Smooth muscle cell (in vitro differentiated cells): ENCODE measurements at regions not wholly inside any gene's neighbourhood (a gene's known extent, or its start where the extent isn't known, plus 50 kb on each side); places are given as distances from the start of the nearest gene placed in this dataset.
A peak's percentile ranks its signal among the peaks of the same experiment; 100 is the strongest.

Source experiments
- DNase-seq: peaks from one replicate; lab custom pipeline; 2025; ENCODE audit not compliant: unreplicated experiment; lab: John Stamatoyannopoulos, UW
- H2AFZ ChIP-seq: fragments of 200-600 bp; sonication (generic); 2 replicates; pipeline ENCODE4 v1.6.0; 2016; ENCODE audit warnings: antibody characterized with exemption, low read depth, mild to moderate bottlenecking
- H3F3A ChIP-seq: fragments of 200-600 bp; sonication (generic); 2 replicates; pipeline ENCODE4 v1.6.0; 2017; ENCODE audit warnings: antibody characterized with exemption, low read depth
- H3K27ac ChIP-seq: fragments of 200-600 bp; sonication (generic); 2 replicates; pipeline ENCODE4 v1.5.1; 2016; ENCODE audit warnings: low read depth, mild to moderate bottlenecking
- H3K27me3 ChIP-seq: fragments of 200-600 bp; sonication (generic); 2 replicates; pipeline ENCODE4 v1.6.1; 2016; ENCODE audit warnings: low read depth, mild to moderate bottlenecking
- H3K36me3 ChIP-seq: fragments of 200-600 bp; sonication (generic); 2 replicates; pipeline ENCODE4 v1.5.1; 2016; ENCODE audit warnings: low read depth
- H3K4me1 ChIP-seq: fragments of 200-600 bp; sonication (generic); 2 replicates; pipeline ENCODE4 v1.5.1; 2016; ENCODE audit warnings: low read depth
- H3K4me2 ChIP-seq: fragments of 200-600 bp; sonication (generic); 2 replicates; pipeline ENCODE4 v1.6.0; 2016; ENCODE audit warnings: mild to moderate bottlenecking
- H3K4me3 ChIP-seq: fragments of 200-600 bp; sonication (generic); 2 replicates; pipeline ENCODE4 v1.5.1; 2016; ENCODE audit warnings: mild to moderate bottlenecking
- H3K79me2 ChIP-seq: fragments of 200-600 bp; sonication (generic); 2 replicates; pipeline ENCODE4 v1.6.0; 2016; ENCODE audit warnings: low read depth, mild to moderate bottlenecking
- H3K9ac ChIP-seq: fragments of 200-600 bp; sonication (generic); 2 replicates; pipeline ENCODE4 v1.6.0; 2016; ENCODE audit warnings: low read depth
- H3K9me3 ChIP-seq: fragments of 200-600 bp; sonication (generic); replicated peaks from 2 replicates; pipeline ENCODE4 v1.5.1; 2016; ENCODE audit warnings: low read depth
- H4K20me1 ChIP-seq: fragments of 200-600 bp; sonication (generic); 2 replicates; pipeline ENCODE4 v1.6.0; 2016; ENCODE audit warnings: low read depth
- CTCF ChIP-seq: fragments of 200-600 bp; sonication (generic); IDR thresholded peaks from 2 replicates; pipeline ENCODE4 v1.5.1; 2017; ENCODE audit warnings: borderline replicate concordance, mild to moderate bottlenecking, antibody characterized with exemption; ENCODE audit not compliant: insufficient read depth, poor library complexity, severe bottlenecking
- WGBS: methylation state at CpG from one replicate; pipeline ENCODE4 v1.1.7; 2016; ENCODE audit warnings: low lambda C conversion rate; 5-methylcytosine and 5-hydroxymethylcytosine counted together

- Histone ChIP-seq H4K20me1 (no peaks in the 10 kb centered on the region), H3K27ac (no peak overlapping the region), H3K4me2 (no peak overlapping the region), H3K9me3 (peaks cover 5% of the 10 kb centered on the region), H3F3A (no peaks in the 10 kb centered on the region), H3K4me3 (no peak overlapping the region), H3K9ac (no peak overlapping the region), H3K36me3 (no peaks in the 10 kb centered on the region), H2AFZ (no peak overlapping the region), H3K27me3 (no peaks in the 10 kb centered on the region), H3K4me1 (no peaks in the 10 kb centered on the region), H3K79me2 (no peaks in the 10 kb centered on the region)
- DNase-seq = no peak
- TF ChIP-seq CTCF = no peak
Observed at GRCh38 chr6:120357447-120357846, 976.8 kb downstream of the TBC1D32 start.

GRCh38 chr6:120355822-120356221 lies 978.5 kb downstream of the TBC1D32 start:
- WGBS = 68% methylated on average over 1 of the region's 1 CpG
- Histone ChIP-seq H3K9ac (no peak overlapping the region), H3K4me1 (no peaks in the 10 kb centered on the region), H3K4me3 (no peak overlapping the region), H3K79me2 (no peaks in the 10 kb centered on the region), H3K36me3 (no peaks in the 10 kb centered on the region), H3K27ac (no peak overlapping the region), H3K9me3 (peaks cover 5% of the 10 kb centered on the region), H3K27me3 (no peaks in the 10 kb centered on the region), H2AFZ (no peak overlapping the region), H3K4me2 (no peak overlapping the region), H3F3A (no peaks in the 10 kb centered on the region), H4K20me1 (no peaks in the 10 kb centered on the region)
- no peak for TF ChIP-seq CTCF
- DNase-seq = no peak

- H3K9me3 ChIP-seq = no peaks in the 10 kb centered on the region
- TF ChIP-seq CTCF = no peak
- WGBS = 65% methylated on average over 1 of the region's 1 CpG
- no peaks in the 10 kb centered on the region for H3K79me2 ChIP-seq
- no peak overlapping the region for H3K4me2 ChIP-seq
- DNase-seq = no peak
- peak overlapping the region; percentile 21 for H3K27ac ChIP-seq
- H3K4me1 ChIP-seq = no peaks in the 10 kb centered on the region
- no peak overlapping the region for H3K9ac ChIP-seq
- H3K4me3 ChIP-seq = no peak overlapping the region
- no peaks in the 10 kb centered on the region for H3K36me3 ChIP-seq
- H4K20me1 ChIP-seq = no peaks in the 10 kb centered on the region
- no peaks in the 10 kb centered on the region for H3K27me3 ChIP-seq
- no peaks in the 10 kb centered on the region for H3F3A ChIP-seq
- H2AFZ ChIP-seq = no peak overlapping the region
Observed at GRCh38 chr6:120354452-120355098, 979.7 kb downstream of the TBC1D32 start.

GRCh38 chr6:120352491-120352890 lies 981.8 kb downstream of the TBC1D32 start:
- Histone ChIP-seq H4K20me1 (no peaks in the 10 kb centered on the region), H3K4me3 (no peak overlapping the region), H3F3A (no peaks in the 10 kb centered on the region), H3K4me1 (no peaks in the 10 kb centered on the region), H3K36me3 (no peaks in the 10 kb centered on the region), H3K9me3 (no peaks in the 10 kb centered on the region), H3K9ac (no peak overlapping the region), H3K4me2 (no peak overlapping the region), H3K27ac (no peak overlapping the region), H3K79me2 (no peaks in the 10 kb centered on the region), H3K27me3 (no peaks in the 10 kb centered on the region), H2AFZ (no peak overlapping the region)
- no peak for DNase-seq
- no peak for TF ChIP-seq CTCF
